IMR-90 (cell line): ENCODE measurements at regions not wholly inside any gene's neighbourhood (a gene's known extent, or its start where the extent isn't known, plus 50 kb on each side); places are given as distances from the start of the nearest gene placed in this dataset.

Source experiments
- ATAC-seq: fragments of 200-7000 bp; cut with Tn5 transposase; 2 replicates; pipeline ENCODE4 v1.9.1; 2020; ENCODE audit warnings: low read depth, mild to moderate bottlenecking, moderate library complexity
- BruUV-seq: library from RNA; stranded (reverse); fragments of 400-500 nt; replicated peaks from 2 replicates; lab custom pipeline; 2021; lab: Mats Ljungman, UMichigan
- CTCF ChIA-PET: fragments of 300-600 bp; formaldehyde crosslinking; extraction: SDS; loops from one replicate; lab custom pipeline; 2021; ENCODE audit warnings: antibody characterized with exemption; lab: Yijun Ruan, JAX
- POLR2A ChIA-PET: fragments of 300-600 bp; sonication (Branson Sonifier 250); formaldehyde crosslinking; loops from one replicate; lab custom pipeline; 2022; ENCODE audit warnings: antibody characterized with exemption; ENCODE audit not compliant: unreplicated experiment; lab: Charles Lee
- DNase-seq: peaks from one replicate; pipeline ENCODE4 v3.0.0; 2013
- H2AFZ ChIP-seq: replicated peaks from 2 replicates; pipeline ENCODE3; 2013; ENCODE audit warnings: low read length, mild to moderate bottlenecking; ENCODE audit not compliant: poor library complexity
- H2AK5ac ChIP-seq: 2 replicates; pipeline ENCODE4 v1.6.1; 2013; ENCODE audit warnings: low read depth, low read length, inconsistent platforms
- H2AK9ac ChIP-seq: replicated peaks from 2 replicates; pipeline ENCODE3; 2013; ENCODE audit warnings: mild to moderate bottlenecking, low read depth, low read length, moderate library complexity; ENCODE audit not compliant: poor library complexity
- H2BK120ac ChIP-seq: 2 replicates; pipeline ENCODE4 v1.6.1; 2013; ENCODE audit warnings: low read depth, low read length, inconsistent platforms
- H2BK15ac ChIP-seq: 3 replicates; pipeline ENCODE4 v1.6.1; 2013; ENCODE audit warnings: low read depth, low read length, inconsistent platforms
- H2BK20ac ChIP-seq: 2 replicates; pipeline ENCODE4 v1.6.1; 2013; ENCODE audit warnings: low read depth, mild to moderate bottlenecking, inconsistent platforms, low read length, moderate library complexity
- H2BK5ac ChIP-seq: 2 replicates; pipeline ENCODE4 v1.6.1; 2013; ENCODE audit warnings: mild to moderate bottlenecking, low read depth, low read length, inconsistent platforms; ENCODE audit not compliant: poor library complexity, severe bottlenecking
- H3K14ac ChIP-seq: replicated peaks from 2 replicates; pipeline ENCODE4 v1.6.1; 2013; ENCODE audit warnings: low read depth, low read length, inconsistent platforms
- H3K18ac ChIP-seq: 2 replicates; pipeline ENCODE4 v1.6.1; 2013; ENCODE audit warnings: low read depth, low read length, control low read depth
- H3K23ac ChIP-seq: 2 replicates; pipeline ENCODE4 v1.6.1; 2013; ENCODE audit warnings: low read depth, low read length, inconsistent platforms
- H3K27ac ChIP-seq: 2 replicates; pipeline ENCODE4 v1.5.1; 2013; ENCODE audit warnings: mild to moderate bottlenecking, control low read depth, low read length; ENCODE audit not compliant: insufficient read depth
- H3K27me3 ChIP-seq: 2 replicates; pipeline ENCODE4 v1.6.1; 2013; ENCODE audit warnings: low read length; ENCODE audit not compliant: control insufficient read depth, insufficient read depth
- H3K36me3 ChIP-seq: 2 replicates; pipeline ENCODE4 v1.6.1; 2013; ENCODE audit warnings: low read length, mixed read lengths; ENCODE audit not compliant: control insufficient read depth, insufficient read depth
- H3K4ac ChIP-seq: 2 replicates; pipeline ENCODE4 v1.6.1; 2013; ENCODE audit warnings: low read depth, low read length, inconsistent platforms
- H3K4me1 ChIP-seq: 2 replicates; pipeline ENCODE4 v1.6.1; 2013; ENCODE audit warnings: low read length, mixed read lengths; ENCODE audit not compliant: control insufficient read depth, insufficient read depth
- H3K4me2 ChIP-seq: 2 replicates; pipeline ENCODE4 v1.6.1; 2013; ENCODE audit warnings: low read depth, mild to moderate bottlenecking, control low read depth, low read length, moderate library complexity
- H3K4me3 ChIP-seq: 2 replicates; pipeline ENCODE4 v1.5.1; 2013; ENCODE audit warnings: low read depth, mild to moderate bottlenecking, control low read depth, low read length, moderate library complexity; ENCODE audit not compliant: insufficient read depth
- H3K56ac ChIP-seq: 2 replicates; pipeline ENCODE4 v1.6.1; 2013; ENCODE audit warnings: low read length, inconsistent platforms; ENCODE audit not compliant: insufficient read depth; ENCODE audit errors: extremely low read depth
- H3K79me1 ChIP-seq, 2 experiments: 2 replicates each; pipeline ENCODE4 v1.6.1; 2013; ENCODE audit warnings: low read length in 2 of 2, inconsistent platforms in 1 of 2, low read depth in 1 of 2
- H3K9ac ChIP-seq: 2 replicates; pipeline ENCODE4 v1.6.1; 2013; ENCODE audit warnings: low read depth, low read length, control low read depth
- H3K9me1 ChIP-seq: 2 replicates; pipeline ENCODE4 v1.6.1; 2013; ENCODE audit warnings: low read length, inconsistent platforms; ENCODE audit not compliant: insufficient read depth
- H3K9me3 ChIP-seq: 2 replicates; pipeline ENCODE4 v1.6.1; 2013; ENCODE audit warnings: low read length; ENCODE audit not compliant: control insufficient read depth, insufficient read depth
- H4K20me1 ChIP-seq: 2 replicates; pipeline ENCODE4 v1.6.1; 2013; ENCODE audit warnings: low read length, inconsistent platforms; ENCODE audit not compliant: insufficient read depth
- H4K5ac ChIP-seq: 2 replicates; pipeline ENCODE4 v1.6.1; 2013; ENCODE audit warnings: mild to moderate bottlenecking, low read depth, low read length, control low read depth
- H4K8ac ChIP-seq, 2 experiments: 2 replicates each; pipeline ENCODE4 v1.6.1; 2013; ENCODE audit warnings: low read depth in 2 of 2, low read length in 2 of 2, control low read depth in 1 of 2, inconsistent platforms in 1 of 2
- H4K91ac ChIP-seq: 2 replicates; pipeline ENCODE4 v1.6.1; 2013; ENCODE audit warnings: low read depth, low read length, inconsistent platforms; ENCODE audit not compliant: insufficient read depth
- CEBPB ChIP-seq: IDR thresholded peaks from 2 replicates; pipeline ENCODE4 v1.6.1; 2012; ENCODE audit warnings: low read depth, low read length, improper control_type of control experiment
- FOS ChIP-seq: fragments of 150-350 bp; IDR thresholded peaks from 2 replicates; pipeline ENCODE4 v1.6.1; 2016; ENCODE audit warnings: low read depth, low read length
- MAZ ChIP-seq: IDR thresholded peaks from 2 replicates; pipeline ENCODE4 v1.6.1; 2012; ENCODE audit warnings: low read depth, mild to moderate bottlenecking, low read length, improper control_type of control experiment, moderate library complexity, borderline replicate concordance
- dilution Hi-C: fragments of 300-500 bp; cut with HindIII; formaldehyde crosslinking; loops from one replicate; pipeline ENCODE4 v1.14.3; 2018; ENCODE audit warnings: low sequenced_read_pairs; ENCODE audit not compliant: unreplicated experiment
- in situ Hi-C: fragments of 300-500 bp; cut with MboI; formaldehyde crosslinking; loops from 3 replicates; pipeline ENCODE4 v1.14.3; 2019; ENCODE audit warnings: low sequenced_read_pairs, inconsistent platforms, mixed read lengths
- intact Hi-C: fragments of 100-400 bp; cut with micrococcal nuclease; formaldehyde crosslinking; loops from 2 replicates; pipeline ENCODE4 v1.10.0; 2022

DNA sequence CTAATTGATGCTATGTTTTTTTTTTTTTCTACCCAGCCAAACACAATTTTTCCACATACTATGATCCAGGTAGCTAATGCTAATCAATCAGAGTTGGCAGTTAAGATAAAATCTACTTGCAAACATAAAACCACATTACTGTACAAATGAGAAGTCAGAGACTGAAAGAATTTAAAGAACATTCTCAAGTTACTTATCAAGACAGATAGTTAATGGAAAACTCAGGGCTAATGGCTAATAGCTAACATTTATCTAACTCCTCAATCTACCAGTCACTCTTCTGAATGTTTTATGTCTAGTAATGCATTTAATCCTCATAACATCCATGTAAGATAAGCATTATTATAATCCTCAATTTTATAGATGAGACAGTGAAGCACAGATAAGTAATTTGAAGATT is 537.6 kb upstream of the SETBP1 start:
- no peak for TF ChIP-seq CEBPB
- TF ChIP-seq MAZ, result no peak
- no peak for TF ChIP-seq FOS
- H2AK5ac ChIP-seq, result no peak overlapping the region
- no peak overlapping the region for H2BK120ac ChIP-seq
- H2AK9ac ChIP-seq, result no peak overlapping the region
- H3K4me3 ChIP-seq, result no peak overlapping the region
- no peak overlapping the region for H3K23ac ChIP-seq
- in situ Hi-C loops, result loop anchor here (25.0 kb wide), 1 partner anchor 744 kb away; no protein-coding TSS in a partner anchor
- no TSS peak for BruUV-seq
- H3K56ac ChIP-seq, result no peak overlapping the region
- no peaks in the 10 kb centered on the region for H3K4me1 ChIP-seq
- no peaks in the 10 kb centered on the region for H3K9me3 ChIP-seq
- H2AFZ ChIP-seq, result no peak overlapping the region
- H3K79me1 ChIP-seq, result no peaks in the 10 kb centered on the region
- H4K5ac ChIP-seq, result no peak overlapping the region
- H2BK20ac ChIP-seq, result no peak overlapping the region
- no peak overlapping the region for H3K4me2 ChIP-seq
- no peak overlapping the region for H3K27ac ChIP-seq
- H3K9me1 ChIP-seq, result no peaks in the 10 kb centered on the region
- ChIA-PET CTCF (interaction anchor here (0.9 kb wide), 1 partner anchor 10 kb away, joined by 3 read pairs; no protein-coding TSS in a partner anchor), POLR2A (no interaction called here)
- no peaks in the 10 kb centered on the region for H3K27me3 ChIP-seq
- H3K14ac ChIP-seq, result no peak overlapping the region
- no peak overlapping the region for H2BK15ac ChIP-seq
- no peak overlapping the region for H2BK5ac ChIP-seq
- no peaks in the 10 kb centered on the region for H3K36me3 ChIP-seq
- H3K9ac ChIP-seq, result no peak overlapping the region
- no peak overlapping the region for H4K8ac ChIP-seq
- dilution Hi-C loops, result no loop called here
- no peak overlapping the region for H3K18ac ChIP-seq
- H4K20me1 ChIP-seq, result no peaks in the 10 kb centered on the region
- H4K91ac ChIP-seq, result no peak overlapping the region
- ATAC-seq, result no peak
- DNase-seq, result no peak
- intact Hi-C loops, result no loop called here
- H3K4ac ChIP-seq, result no peak overlapping the region
